Muscle of back (tissue), 3 donors: ENCODE measurements at regions not wholly inside any gene's neighbourhood (a gene's known extent, or its start where the extent isn't known, plus 50 kb on each side); places are given as distances from the start of the nearest gene placed in this dataset.
"Not testable (repeated sequence)": the region's sequence is repeated elsewhere in the genome, so short reads cannot be mapped to it uniquely, and the experiment has no call there.

Experiments used
- DNase-seq, 3 donors: peaks; one replicate each; pipeline versions ENCODE4 v3.0.0 to v3.0.0-alpha.2; 2013

- no peak for DNase-seq
Measured at GRCh38 chr1:4118746-4119515, 218.9 kb upstream of the C1orf174 start.

GRCh38 chr1:4119516-4120220 lies 219.6 kb upstream of the C1orf174 start:
- no peak for DNase-seq

- DNase-seq = no peak
Measured at GRCh38 chr1:4120557-4121292, 220.7 kb upstream of the C1orf174 start.

- DNase-seq = no peak
Measured at GRCh38 chr1:4121293-4121684, 221.2 kb upstream of the C1orf174 start.

GRCh38 chr1:4121834-4122512 lies 221.9 kb upstream of the C1orf174 start:
- DNase-seq = no peak

- no peak for DNase-seq
Measured at GRCh38 chr1:4122513-4123160, 222.6 kb upstream of the C1orf174 start.

- DNase-seq = no peak
Measured at GRCh38 chr1:4124631-4125145, 224.6 kb upstream of the C1orf174 start.

- no peak for DNase-seq
Measured at GRCh38 chr1:4126251-4126650, 226.2 kb upstream of the C1orf174 start.

- no peak for DNase-seq
Measured at GRCh38 chr1:4126731-4127591, 226.9 kb upstream of the C1orf174 start.

GRCh38 chr1:4127592-4128140 lies 227.6 kb upstream of the C1orf174 start:
- no peak for DNase-seq

- DNase-seq = no peak
Measured at GRCh38 chr1:4128616-4129015, 228.5 kb upstream of the C1orf174 start.

GRCh38 chr1:4129693-4130092 lies 229.6 kb upstream of the C1orf174 start:
- no peak for DNase-seq

- DNase-seq = no peak
Measured at GRCh38 chr1:4130096-4130495, 230.0 kb upstream of the C1orf174 start.

GRCh38 chr1:4131734-4132133 lies 231.7 kb upstream of the C1orf174 start:
- DNase-seq = no peak

GRCh38 chr1:4132352-4133296 lies 232.6 kb upstream of the C1orf174 start:
- no peak for DNase-seq

GRCh38 chr1:4133297-4133938 lies 233.3 kb upstream of the C1orf174 start:
- DNase-seq = no peak

GRCh38 chr1:4133939-4134321 lies 233.9 kb upstream of the C1orf174 start:
- no peak for DNase-seq

- not testable (repeated sequence) for DNase-seq
Measured at GRCh38 chr1:4135853-4136252, 235.8 kb upstream of the C1orf174 start.
